K562 (cell line): ENCODE measurements at regions not wholly inside any gene's neighbourhood (a gene's known extent, or its start where the extent isn't known, plus 50 kb on each side); places are given as distances from the start of the nearest gene placed in this dataset.

Experiments used
- ATAC-seq: fragments of 200-7000 bp; cut with Tn5 transposase; 3 replicates; pipeline ENCODE4 v1.9.1; 2020; ENCODE audit warnings: moderate library complexity
- BruUV-seq: library from RNA; stranded (reverse); fragments of 400-500 nt; replicated peaks from 2 replicates; lab custom pipeline; 2021; lab: Mats Ljungman, UMichigan
- CTCF ChIA-PET: fragments of 300-600 bp; formaldehyde crosslinking; extraction: SDS; loops from one replicate; lab custom pipeline; 2021; ENCODE audit warnings: low intra/inter-chr PET ratio; lab: Yijun Ruan, JAX
- POLR2A ChIA-PET: fragments of 300-600, 350-650 bp; sonication (Branson Sonifier 250); formaldehyde crosslinking; extraction: SDS; loops from one replicate; lab custom pipeline; 2021; ENCODE audit warnings: antibody characterized with exemption, inconsistent platforms; lab: Yijun Ruan, JAX
- DNase-seq, 4 experiments: peaks; one replicate each; pipeline versions ENCODE4 v3.0.0 to v3.0.0-alpha.2; 2011 to 2018; ENCODE audit warnings: low spot score in 3 of 4, mixed read lengths in 3 of 4; ENCODE audit errors: extremely low read depth in 1 of 4
- FAIRE-seq: peaks from 2 replicates; lab custom pipeline; 2011; peaks lifted over from hg19 to GRCh38; lab: Jason Lieb, UNC
- H2AFZ ChIP-seq: 2 replicates; pipeline ENCODE4 v1.6.0; 2011; ENCODE audit warnings: low read depth, low read length, control low read depth, inconsistent platforms
- H3K27ac ChIP-seq: fragments of 200-600 bp; 3 replicates; pipeline ENCODE4 v1.8.0; 2011; ENCODE audit warnings: low read depth, mild to moderate bottlenecking, control low read depth, inconsistent platforms, low read length, moderate library complexity, mixed read lengths; ENCODE audit errors: extremely low read depth
- H3K27me3 ChIP-seq, 2 experiments: fragments of 300-600 bp in 1 of 2; 2 replicates in 1 of 2; 3 replicates in 1 of 2; pipeline versions ENCODE4 v1.6.0 to v1.8.0; 2011; ENCODE audit warnings: inconsistent platforms in 2 of 2, low read length in 2 of 2, mild to moderate bottlenecking in 1 of 2, mixed read lengths in 1 of 2, moderate library complexity in 1 of 2; ENCODE audit not compliant: control insufficient read depth in 2 of 2, insufficient read depth in 2 of 2
- H3K36me3 ChIP-seq: fragments of 300-600 bp; 3 replicates; pipeline ENCODE4 v1.8.0; 2011; ENCODE audit warnings: mild to moderate bottlenecking, low read length, inconsistent platforms; ENCODE audit not compliant: control insufficient read depth, insufficient read depth
- H3K4me1 ChIP-seq, 2 experiments: fragments of 200-600 bp in 1 of 2; replicated peaks in 1 of 2; 2 replicates in 1 of 2; 3 replicates in 1 of 2; pipeline versions ENCODE4 v1.5.1 to v1.8.0; 2011; ENCODE audit warnings: inconsistent platforms in 2 of 2, low read length in 2 of 2, mild to moderate bottlenecking in 1 of 2, mixed read lengths in 1 of 2, moderate library complexity in 1 of 2; ENCODE audit not compliant: control insufficient read depth in 2 of 2, insufficient read depth in 2 of 2
- H3K4me2 ChIP-seq: 2 replicates; pipeline ENCODE4 v1.6.1; 2011; ENCODE audit warnings: low read length, control low read depth, inconsistent platforms, mixed read lengths; ENCODE audit not compliant: insufficient read depth
- H3K4me3 ChIP-seq: fragments of 200-600 bp; sonication (generic), shearing (Covaris generic); 2 replicates; pipeline ENCODE4 v1.5.1; 2016; ENCODE audit warnings: control low read depth, inconsistent platforms
- H3K79me2 ChIP-seq: fragments of 200-600 bp; 3 replicates; pipeline ENCODE4 v1.8.0; 2011; ENCODE audit warnings: low read length, inconsistent platforms; ENCODE audit not compliant: control insufficient read depth, insufficient read depth
- H3K9ac ChIP-seq, 2 experiments: 2 replicates each; pipeline versions ENCODE4 v1.6.0 to v1.6.1; 2011; ENCODE audit warnings: low read depth in 2 of 2, low read length in 2 of 2, control low read depth in 1 of 2, inconsistent platforms in 1 of 2, mild to moderate bottlenecking in 1 of 2, mixed read lengths in 1 of 2; ENCODE audit not compliant: insufficient read depth in 1 of 2
- H3K9me1 ChIP-seq: one replicate; pipeline ENCODE4 v1.6.0; 2011; ENCODE audit warnings: inconsistent platforms, mild to moderate bottlenecking, low read length, moderate library complexity; ENCODE audit not compliant: control insufficient read depth, insufficient read depth
- H3K9me3 ChIP-seq: replicated peaks from 2 replicates; pipeline ENCODE4 v1.5.1; 2011; ENCODE audit warnings: low read depth, low read length, inconsistent platforms; ENCODE audit not compliant: control insufficient read depth, insufficient read depth
- H4K20me1 ChIP-seq: replicated peaks from 2 replicates; pipeline ENCODE4 v1.6.1; 2011; ENCODE audit warnings: low read length, inconsistent platforms, mixed read lengths; ENCODE audit not compliant: control insufficient read depth, insufficient read depth
- CBX5 ChIP-seq: IDR thresholded peaks from 2 replicates; pipeline ENCODE4 v1.6.1; 2014; ENCODE audit warnings: low read depth, borderline replicate concordance
- DACH1 ChIP-seq: fragments of 450-650 bp; IDR thresholded peaks from 2 replicates; pipeline ENCODE4 v1.6.1; 2018; ENCODE audit not compliant: partially characterized antibody
- MEF2D ChIP-seq: conservative IDR thresholded peaks from 2 replicates; pipeline ENCODE4 v1.6.1; 2016; ENCODE audit warnings: low read depth, missing genetic modification characterization, missing compliant biosample characterization
- MXI1 ChIP-seq: IDR thresholded peaks from 2 replicates; pipeline ENCODE4 v1.6.1; 2011; ENCODE audit warnings: low read depth, mild to moderate bottlenecking, improper control_type of control experiment, low read length
- PTRF ChIP-seq: fragments of 450-650 bp; IDR thresholded peaks from 2 replicates; pipeline ENCODE4 v1.6.1; 2016; ENCODE audit warnings: mild to moderate bottlenecking, missing genetic modification characterization, missing compliant biosample characterization
- SAFB2 ChIP-seq: fragments of 200-400 bp; formaldehyde crosslinking; IDR thresholded peaks from 2 replicates; pipeline ENCODE4 v1.6.1; 2018; ENCODE audit warnings: borderline replicate concordance, low read length, low read depth, moderate library complexity; ENCODE audit not compliant: severe bottlenecking
- ZHX1 ChIP-seq: fragments of 150-350 bp; conservative IDR thresholded peaks from 2 replicates; pipeline ENCODE4 v1.6.1; 2014; ENCODE audit warnings: low read length
- ZNF124 ChIP-seq: sonication (generic); formaldehyde crosslinking; IDR thresholded peaks from 2 replicates; pipeline ENCODE4 v1.8.1; 2022; ENCODE audit warnings: missing genetic modification reagents
- ZNF184 ChIP-seq: sonication (generic); formaldehyde crosslinking; IDR thresholded peaks from 2 replicates; pipeline ENCODE4 v1.5.0; 2020; ENCODE audit warnings: missing genetic modification reagents
- ZNF592 ChIP-seq: fragments of 450-650 bp; IDR thresholded peaks from 2 replicates; pipeline ENCODE4 v1.6.1; 2017; ENCODE audit warnings: antibody characterized with exemption, mild to moderate bottlenecking
- WGBS: fragments of 100-300 bp; shearing (Covaris generic); methylation state at CpG from one replicate; pipeline ENCODE4 v1.1.6; 2016; ENCODE audit warnings: low coverage, mixed read lengths; ENCODE audit not compliant: insufficient coverage; ENCODE audit errors: missing lambda C conversion rate; 5-methylcytosine and 5-hydroxymethylcytosine counted together
- in situ Hi-C: fragments of 300-500 bp; cut with MboI; formaldehyde crosslinking; loops from 4 replicates; pipeline ENCODE4 v1.15.0; 2018; ENCODE audit warnings: inconsistent platforms, mixed read lengths
- intact Hi-C: fragments of 100-400 bp; cut with micrococcal nuclease; formaldehyde crosslinking; loops from 2 replicates; pipeline ENCODE4 v1.14.2; 2022
- TF ChIP-seq, protein P1 (sequence below): fragments of 450-650 bp; IDR thresholded peaks from 2 replicates; pipeline ENCODE4 v1.6.1; 2016; ENCODE audit warnings: borderline replicate concordance
- TF ChIP-seq, protein P2 (sequence below): fragments of 250-450 bp; sonication (Bioruptor Pico); IDR thresholded peaks from 2 replicates; pipeline ENCODE4 v1.8.0; 2022; ENCODE audit warnings: moderate library complexity, mild to moderate bottlenecking, inconsistent platforms

GRCh38 chr2:12251121-12251520 lies 465.6 kb upstream of the TRIB2 start:
- no TSS peak for BruUV-seq
- Histone ChIP-seq H3K4me3 (no peak overlapping the region), H3K9me3 (no peaks in the 10 kb centered on the region), H3K27me3 (no peaks in the 10 kb centered on the region), H4K20me1 (no peaks in the 10 kb centered on the region), H3K9ac (no peak overlapping the region), H3K36me3 (no peaks in the 10 kb centered on the region), H3K4me2 (no peak overlapping the region), H3K79me2 (no peaks in the 10 kb centered on the region), H3K4me1 (peaks cover 3 to 13% of the 10 kb centered on the region in 2 experiments; a peak in 4 of 5 replicates), H3K27ac (no peak overlapping the region), H3K9me1 (no peaks in the 10 kb centered on the region), H2AFZ (no peak overlapping the region)
- no peak for FAIRE-seq
- ChIA-PET CTCF (no interaction called here), POLR2A (no interaction called here)
- no peak for ATAC-seq
- intact Hi-C loops: no loop called here
- DNase-seq: no peak
- in situ Hi-C loops: no loop called here
- 85% methylated on average over 2 of the region's 2 CpGs for WGBS
- no peak for TF ChIP-seq MEF2D (tag)
- TF ChIP-seq, protein P1, sequence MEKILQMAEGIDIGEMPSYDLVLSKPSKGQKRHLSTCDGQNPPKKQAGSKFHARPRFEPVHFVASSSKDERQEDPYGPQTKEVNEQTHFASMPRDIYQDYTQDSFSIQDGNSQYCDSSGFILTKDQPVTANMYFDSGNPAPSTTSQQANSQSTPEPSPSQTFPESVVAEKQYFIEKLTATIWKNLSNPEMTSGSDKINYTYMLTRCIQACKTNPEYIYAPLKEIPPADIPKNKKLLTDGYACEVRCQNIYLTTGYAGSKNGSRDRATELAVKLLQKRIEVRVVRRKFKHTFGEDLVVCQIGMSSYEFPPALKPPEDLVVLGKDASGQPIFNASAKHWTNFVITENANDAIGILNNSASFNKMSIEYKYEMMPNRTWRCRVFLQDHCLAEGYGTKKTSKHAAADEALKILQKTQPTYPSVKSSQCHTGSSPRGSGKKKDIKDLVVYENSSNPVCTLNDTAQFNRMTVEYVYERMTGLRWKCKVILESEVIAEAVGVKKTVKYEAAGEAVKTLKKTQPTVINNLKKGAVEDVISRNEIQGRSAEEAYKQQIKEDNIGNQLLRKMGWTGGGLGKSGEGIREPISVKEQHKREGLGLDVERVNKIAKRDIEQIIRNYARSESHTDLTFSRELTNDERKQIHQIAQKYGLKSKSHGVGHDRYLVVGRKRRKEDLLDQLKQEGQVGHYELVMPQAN: no peak
- TF ChIP-seq, protein P2, sequence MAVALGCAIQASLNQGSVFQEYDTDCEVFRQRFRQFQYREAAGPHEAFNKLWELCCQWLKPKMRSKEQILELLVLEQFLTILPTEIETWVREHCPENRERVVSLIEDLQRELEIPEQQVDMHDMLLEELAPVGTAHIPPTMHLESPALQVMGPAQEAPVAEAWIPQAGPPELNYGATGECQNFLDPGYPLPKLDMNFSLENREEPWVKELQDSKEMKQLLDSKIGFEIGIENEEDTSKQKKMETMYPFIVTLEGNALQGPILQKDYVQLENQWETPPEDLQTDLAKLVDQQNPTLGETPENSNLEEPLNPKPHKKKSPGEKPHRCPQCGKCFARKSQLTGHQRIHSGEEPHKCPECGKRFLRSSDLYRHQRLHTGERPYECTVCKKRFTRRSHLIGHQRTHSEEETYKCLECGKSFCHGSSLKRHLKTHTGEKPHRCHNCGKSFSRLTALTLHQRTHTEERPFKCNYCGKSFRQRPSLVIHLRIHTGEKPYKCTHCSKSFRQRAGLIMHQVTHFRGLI (CRISPR knock-in tag): no peak
- no peak for TF ChIP-seq ZNF184 (CRISPR knock-in tag)
- no peak for TF ChIP-seq ZHX1
- no peak for TF ChIP-seq ZNF592
- no peak for TF ChIP-seq ZNF124 (CRISPR knock-in tag)
- TF ChIP-seq CBX5: no peak
- no peak for TF ChIP-seq SAFB2
- TF ChIP-seq DACH1: no peak
- no peak for TF ChIP-seq PTRF (tag)
- no peak for TF ChIP-seq MXI1
